NCI-H774 (cell line): ENCODE measurements at regions not wholly inside any gene's neighbourhood (a gene's known extent, or its start where the extent isn't known, plus 50 kb on each side); places are given as distances from the start of the nearest gene placed in this dataset.

Source experiments
- DNase-seq: peaks from one replicate; lab custom pipeline; 2025; lab: John Stamatoyannopoulos, UW

DNA sequence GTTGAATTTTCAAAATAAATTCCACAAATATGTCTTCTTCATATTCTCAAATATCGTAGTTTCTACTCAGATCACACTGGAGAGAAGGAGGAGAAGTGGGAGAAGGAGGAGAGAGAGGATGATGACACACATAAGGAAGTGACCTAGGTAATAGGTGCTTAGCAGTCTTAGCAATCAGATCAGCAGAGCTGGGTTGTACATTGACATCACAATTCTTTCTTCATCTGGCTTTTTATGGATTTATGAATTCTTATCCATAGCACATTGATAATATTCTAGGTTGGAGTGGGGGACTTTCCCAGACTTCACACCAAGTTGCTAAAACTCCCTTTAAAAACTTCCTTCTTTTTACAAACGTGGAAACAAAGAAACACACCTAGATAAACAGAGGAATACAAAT is 86.9 kb downstream of the FGF9 start:
- no peak for DNase-seq

DNA sequence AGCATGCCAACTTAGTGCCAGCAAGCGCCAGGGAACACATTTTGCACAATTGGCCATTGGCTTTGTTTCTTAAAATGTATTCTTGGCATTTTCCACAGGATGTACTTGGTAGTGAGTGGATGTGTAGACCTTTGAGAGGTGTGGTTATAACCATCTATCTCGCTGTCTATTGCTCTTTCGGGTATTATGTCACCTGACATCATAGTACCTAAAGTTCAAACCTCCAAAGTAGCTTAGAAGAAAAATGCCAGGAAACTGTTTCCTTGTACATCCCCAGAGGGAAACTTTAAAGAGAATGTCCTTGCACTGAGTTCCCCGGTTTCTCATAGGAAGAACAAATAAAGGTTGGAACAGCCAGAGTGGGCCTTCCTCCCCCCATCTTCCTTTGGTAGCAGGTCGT is 87.6 kb downstream of the FGF9 start:
- DNase-seq, result no peak

DNA sequence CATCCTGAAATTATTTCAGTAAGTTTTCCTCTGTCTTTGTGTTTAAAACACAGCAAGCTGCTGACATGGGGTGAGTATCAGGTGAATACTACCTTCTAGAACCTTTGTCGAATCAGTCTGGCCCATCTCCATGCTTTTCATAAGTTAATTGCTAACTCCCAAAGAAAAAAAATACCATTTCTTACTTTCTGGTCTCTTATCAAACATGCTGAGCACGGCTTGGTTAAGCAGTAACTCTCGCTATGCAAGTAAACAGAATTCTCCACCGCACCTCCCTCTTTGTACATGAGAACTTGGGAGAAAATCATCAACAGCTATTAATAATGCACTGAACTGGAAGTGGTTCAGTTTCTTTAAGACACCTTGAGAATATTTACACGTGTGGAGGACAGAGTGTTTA is 88.6 kb downstream of the FGF9 start:
- no peak for DNase-seq

DNA sequence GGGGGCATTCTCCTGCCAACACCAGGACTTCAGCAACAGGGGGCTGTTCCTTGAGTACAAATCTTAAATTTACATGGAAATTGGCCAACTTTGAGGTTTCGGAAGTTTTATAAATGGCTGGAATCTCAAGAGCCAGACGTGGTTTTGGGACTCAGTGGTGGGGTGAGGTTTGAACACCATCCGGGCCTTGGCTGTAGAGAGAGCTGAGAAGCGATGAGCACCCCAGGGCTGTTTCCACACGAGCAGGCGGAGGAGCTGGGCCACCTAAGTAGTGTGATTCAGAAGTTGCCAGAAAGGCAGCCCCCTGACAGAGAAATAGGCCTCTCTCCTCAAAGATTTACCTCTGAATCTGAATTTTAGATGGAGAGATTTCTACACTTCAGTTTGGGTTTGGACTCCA is 89.0 kb downstream of the FGF9 start:
- no peak for DNase-seq

DNA sequence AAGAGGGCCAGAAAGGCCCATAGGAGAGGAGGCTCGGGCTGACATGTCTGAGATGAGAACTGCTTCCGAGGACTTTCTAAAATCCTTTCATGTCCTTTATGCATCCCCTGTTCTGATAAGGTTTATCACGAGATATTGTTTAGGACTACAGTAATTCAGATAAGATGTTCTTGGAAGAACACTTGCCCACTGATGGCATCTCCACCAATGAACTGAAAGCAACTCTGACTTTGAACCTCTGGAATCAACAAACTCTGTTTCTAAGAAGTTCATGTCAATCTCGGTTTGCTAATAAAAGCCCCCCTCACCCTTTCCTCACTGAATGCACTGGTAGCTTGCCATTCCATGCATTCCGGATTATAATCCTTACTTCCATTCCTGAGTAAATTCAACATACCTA is 90.9 kb downstream of the FGF9 start:
- no peak for DNase-seq

DNA sequence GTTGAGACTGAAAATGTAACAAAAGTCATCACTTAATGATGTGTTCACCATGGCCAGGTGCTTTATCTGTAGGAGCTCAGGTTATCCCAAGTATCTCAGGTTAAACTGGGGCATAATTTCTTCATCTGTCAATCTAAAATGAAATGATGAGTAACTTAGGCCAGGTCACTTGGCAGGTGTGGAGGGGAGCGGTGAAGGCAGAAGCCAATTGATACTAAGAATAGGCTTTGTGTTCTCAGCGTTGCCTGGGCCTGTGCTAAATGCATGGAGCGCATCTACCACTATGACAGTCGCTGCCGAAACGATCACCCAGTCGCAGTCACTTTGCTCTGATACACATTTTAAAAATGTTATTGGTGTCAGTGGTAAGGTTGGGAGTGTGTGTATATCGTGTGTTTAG is 91.6 kb downstream of the FGF9 start:
- DNase-seq, result no peak

DNA sequence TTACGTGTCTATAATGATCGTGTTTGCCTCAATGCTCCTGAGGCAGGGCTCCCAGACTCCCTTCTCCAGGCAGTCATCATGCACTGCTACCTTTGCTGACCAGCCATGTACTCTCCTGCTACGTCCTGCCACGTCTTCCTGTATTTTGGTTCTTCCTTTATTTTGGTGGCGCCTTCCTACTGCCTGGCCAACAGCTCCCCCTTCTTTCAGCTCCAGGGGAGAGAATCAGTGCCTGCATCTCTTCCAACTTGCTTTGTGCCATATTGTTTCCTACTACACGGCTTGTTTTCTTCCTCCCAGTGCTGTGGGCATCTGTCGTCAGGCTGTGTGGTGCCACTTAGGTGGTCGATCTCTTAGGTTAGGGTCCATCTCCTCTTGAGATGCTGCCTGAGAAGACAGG is 96.2 kb downstream of the FGF9 start:
- no peak for DNase-seq

DNA sequence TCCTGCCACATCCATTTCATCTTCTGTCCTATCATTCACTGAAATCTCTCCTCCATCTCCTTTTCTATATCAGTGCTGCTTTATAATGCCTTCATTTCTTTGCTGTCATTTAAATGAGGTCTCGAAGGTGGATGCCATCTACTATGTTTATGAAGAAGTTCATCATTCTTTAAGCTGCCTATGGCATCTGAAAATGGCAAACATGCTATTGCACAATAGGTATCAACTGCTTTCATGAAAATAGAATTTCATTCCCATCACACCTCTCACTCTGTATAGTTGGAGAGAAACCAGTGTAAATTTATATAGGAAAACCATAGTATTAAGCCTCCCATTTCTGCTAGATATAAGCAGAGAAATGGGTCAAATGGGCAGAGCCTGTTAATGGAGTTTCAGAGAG is 100.2 kb downstream of the FGF9 start:
- no peak for DNase-seq

DNA sequence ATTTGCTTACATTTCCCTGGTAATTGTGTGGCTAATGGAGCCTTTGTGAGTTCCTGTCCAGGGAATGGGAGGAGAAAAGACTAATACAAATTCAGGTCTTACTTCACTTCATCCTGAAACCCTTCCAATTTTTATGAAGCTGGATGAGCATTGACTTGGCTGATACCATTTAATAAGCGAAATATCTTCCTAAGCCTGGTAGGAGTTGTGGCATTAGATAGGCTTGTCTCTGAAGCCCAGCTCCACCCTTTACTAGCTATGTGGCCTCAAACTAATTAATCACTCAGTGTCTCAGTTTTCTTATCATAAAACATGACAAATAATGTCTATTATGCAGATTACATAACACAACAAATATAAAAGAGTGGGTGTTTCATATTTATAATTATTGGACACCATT is 106.3 kb downstream of the FGF9 start:
- DNase-seq, result no peak

DNA sequence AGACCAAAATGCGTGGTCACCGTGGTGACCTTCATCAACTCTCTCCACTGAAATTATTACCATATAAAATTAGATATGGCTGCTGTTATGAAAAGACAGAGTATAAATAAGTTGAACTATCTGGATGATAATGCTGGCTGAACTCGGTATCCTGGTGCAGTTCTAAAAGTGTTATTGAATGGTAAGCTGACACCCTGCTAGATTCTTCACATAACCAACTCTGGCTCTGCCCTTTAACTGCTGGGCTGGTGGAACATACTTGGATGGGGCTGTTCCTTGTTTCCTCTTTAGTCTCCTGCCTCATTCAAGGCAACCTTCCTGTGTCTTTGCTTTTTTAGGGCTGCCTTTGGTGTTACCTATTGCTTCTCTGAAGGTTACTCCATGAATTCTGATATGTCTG is 106.9 kb downstream of the FGF9 start:
- DNase-seq, result no peak

DNA sequence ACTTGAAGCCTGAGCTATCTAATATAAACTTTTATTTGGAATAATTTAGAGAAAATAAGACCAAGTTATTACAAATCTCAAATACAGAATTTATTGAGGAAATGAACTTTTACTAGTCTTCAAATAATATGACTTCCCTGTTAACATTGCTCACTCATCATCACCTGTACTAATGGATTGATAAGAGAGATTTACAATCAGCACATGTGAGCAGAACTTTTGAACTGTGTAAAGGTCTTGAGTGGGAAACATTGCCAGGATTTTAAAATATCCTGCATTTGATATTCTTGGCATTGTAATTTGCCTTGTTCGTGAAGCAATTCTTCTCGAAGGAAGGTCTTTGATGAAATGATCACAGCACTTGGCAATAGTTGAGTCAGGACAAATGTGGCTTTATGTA is 111.9 kb downstream of the FGF9 start:
- DNase-seq, result no peak

DNA sequence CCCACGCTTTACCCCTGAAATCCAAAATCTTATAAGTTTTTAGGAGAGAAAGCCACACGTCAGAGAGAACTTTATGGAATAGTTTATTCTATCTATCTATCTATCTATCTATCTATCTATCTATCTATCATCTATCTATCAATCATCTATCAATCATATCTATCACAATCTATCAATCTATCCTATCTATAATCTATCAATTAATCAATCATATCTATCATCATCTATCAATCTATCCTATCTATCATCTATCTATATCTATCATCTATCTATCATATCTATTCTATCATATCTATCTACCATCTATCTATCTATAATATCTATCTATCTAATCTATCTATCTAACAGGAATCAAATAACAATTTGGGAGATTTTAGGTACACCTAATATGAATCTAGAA is 115.1 kb downstream of the FGF9 start:
- no peak for DNase-seq

DNA sequence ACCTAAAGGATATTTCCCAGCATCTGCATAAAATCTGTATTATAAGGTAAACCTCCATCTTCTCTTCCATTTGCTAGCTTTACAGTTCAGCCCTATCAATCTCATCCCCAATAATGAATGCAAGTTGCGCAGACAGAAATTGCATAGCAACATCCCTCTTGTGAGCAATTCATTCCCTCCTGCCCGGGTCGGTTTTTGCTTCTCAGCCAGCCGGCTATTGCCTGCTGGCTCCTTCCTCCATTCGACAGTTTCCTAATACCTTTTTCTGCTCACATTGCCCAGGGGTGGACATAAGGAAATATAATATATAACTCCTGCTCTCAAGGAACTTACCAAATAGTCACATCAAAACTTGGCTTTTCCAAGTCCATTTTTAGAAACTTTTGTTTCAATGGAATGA is 125.2 kb downstream of the FGF9 start:
- DNase-seq, result no peak

DNA sequence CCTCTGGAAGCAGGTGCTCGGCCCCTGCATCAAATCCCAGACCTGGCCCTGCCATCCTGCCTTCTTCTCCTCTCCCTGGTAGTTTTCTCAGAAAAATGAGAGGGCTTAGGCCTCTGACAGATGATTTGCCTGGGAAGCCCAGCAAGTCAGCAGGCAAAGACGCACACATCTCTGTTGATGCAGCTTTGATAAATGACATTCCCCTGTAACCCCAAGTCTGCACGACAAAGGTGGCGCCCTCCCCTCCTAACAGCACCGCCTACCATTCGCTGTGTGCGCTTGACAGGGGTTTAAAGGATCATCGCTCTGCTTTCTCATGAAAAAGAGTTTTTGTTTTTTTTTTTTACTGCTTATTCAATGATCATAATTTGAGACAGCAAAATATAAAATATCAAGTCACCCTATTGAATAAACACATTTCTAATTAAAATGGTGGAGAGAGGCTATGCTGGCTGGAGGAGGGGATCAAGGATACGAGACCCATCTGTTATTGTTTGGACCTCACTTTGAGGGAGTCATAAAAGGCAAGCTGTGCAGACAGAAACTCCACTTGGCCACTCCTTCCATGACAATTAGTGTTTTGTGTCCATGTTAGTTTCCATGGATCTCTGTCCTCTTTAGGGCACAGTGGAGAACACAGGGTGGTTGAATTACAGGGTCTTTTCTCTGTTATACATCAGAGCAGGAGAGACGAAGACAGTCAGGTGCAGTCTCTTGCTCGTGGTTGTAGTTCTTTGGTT is 126.1 kb downstream of the FGF9 start:
- DNase-seq, result no peak

DNA sequence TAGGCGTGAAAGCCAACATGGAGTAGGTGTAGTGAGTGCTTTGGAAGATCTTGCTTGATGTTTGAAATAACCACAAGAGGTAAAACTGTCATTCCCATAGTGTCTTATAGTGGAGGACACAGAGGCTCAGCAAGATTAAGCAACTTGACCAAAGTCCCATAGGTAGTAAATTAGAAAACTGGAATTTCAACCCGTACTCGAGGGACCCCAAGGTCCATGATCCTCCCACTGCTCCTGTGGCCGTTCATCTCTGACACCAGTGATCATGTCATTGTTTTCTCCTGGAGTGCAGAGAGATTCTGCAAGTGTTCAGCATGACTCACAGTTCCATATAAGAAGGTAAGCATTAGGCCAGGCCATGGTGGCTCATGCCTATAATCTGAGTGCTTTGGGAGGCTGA is 126.9 kb downstream of the FGF9 start:
- no peak for DNase-seq

DNA sequence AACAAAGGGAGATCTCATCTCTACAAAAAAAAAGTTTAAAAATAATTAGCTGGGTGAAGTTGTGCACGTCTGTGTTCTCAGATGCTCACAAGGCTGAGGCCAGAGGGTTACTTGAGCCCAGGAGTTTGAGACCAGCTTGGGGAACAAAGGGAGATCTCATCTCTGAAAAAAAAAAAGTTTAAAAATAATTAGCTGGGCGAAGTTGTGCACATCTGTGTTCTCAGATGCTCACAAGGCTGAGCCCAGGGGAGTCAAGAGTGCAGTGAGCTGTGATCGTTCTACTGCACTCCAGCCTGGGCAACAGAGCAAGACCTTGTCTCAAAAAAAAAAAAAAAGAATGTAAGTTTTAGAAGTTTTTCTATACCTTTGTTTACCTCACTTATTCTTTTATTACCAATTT is 127.3 kb downstream of the FGF9 start:
- no peak for DNase-seq

DNA sequence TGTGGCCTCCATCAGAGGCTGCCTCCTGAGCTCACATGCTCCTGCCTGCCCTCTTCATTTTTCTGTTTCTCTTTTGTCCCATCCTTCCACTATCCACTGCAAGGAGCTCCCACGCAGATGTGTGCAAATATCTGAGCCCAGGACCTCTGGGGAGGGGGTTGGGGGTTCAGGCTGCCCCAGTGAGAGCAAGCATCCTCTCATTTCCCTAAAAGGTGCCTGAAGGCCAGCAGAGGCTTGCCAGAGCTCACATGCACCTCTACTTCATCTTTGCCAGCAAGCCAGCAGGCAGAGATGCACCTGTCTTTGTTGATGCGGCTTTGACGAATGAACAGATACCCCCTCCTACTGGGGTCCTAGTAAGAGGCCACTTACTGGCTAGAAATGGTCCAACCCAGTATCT is 128.8 kb downstream of the FGF9 start:
- no peak for DNase-seq

DNA sequence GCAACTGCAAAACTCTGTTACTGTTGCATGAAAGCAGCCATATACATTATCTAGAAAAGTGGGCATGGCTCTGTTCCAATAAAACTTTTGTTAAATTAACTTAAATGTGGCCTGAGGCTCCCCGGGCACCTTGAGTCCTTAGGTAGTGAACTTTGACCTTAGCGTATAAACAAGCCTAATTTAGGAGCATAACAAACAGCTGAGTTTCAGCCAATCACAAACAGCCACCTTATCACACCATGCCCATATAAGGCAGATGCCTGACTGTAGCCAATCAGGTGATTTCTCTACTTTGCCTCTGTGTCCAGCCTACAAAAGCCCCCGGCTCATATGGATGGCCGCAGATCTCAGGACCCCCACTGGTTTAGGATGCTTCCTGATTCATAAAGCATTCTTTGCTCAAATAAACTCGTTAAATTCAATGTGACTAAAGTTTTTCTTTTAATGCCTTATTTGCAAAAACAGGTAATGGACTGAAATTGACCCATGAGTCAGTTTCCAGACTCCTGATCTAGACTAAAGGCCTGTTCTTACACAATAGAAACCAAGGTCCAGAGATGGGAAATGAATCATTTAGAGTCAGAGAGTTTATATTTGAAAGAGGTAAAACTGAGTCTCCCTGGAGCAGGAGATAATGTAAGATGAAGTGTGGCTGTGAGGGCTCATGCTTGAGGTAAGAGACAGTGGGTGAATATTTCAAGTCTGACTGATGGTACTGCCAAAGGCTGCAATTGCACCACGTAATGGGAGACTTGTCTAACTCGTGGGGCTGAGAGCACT is 130.2 kb downstream of the FGF9 start:
- DNase-seq, result no peak

DNA sequence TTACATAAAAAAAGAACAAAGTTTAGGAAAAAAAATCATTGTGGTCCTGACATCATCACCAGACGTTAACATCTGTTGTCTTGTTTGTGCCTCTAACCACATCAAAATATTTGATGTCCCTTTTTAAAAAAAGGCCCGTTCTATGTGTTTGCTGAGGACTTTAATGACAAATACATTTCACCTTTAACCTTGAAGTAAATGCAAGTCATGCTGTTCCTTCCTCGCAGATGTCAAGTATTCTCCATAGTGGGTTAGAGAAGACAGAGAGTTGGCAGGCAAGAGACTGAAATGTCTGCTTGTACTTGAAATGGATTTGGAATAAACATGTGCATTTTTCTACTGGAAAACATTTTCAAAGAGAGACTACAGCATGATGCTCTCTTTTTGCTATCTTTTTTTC is 134.9 kb downstream of the FGF9 start:
- no peak for DNase-seq

DNA sequence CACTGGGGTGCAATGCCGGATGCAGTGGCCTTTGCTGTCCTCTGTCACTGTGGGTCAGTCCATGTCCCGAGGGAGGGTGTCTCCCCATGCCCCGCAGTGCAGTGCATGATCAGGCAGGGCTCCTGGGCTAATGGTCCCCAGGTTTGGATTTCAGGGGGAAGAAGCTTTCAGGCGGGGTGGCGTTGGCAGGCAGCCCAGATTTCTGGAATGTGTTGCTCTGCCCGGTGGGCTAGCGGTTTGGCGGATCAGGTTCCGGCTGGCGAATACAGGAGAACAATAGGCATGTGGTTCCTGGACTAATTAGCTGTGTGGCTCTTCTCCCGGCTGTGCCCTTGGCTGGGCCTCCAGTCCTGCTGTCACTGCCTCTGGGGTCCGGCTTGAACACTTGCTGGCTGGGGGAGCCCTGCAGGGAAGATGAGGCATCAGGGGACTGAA is 141.3 kb downstream of the FGF9 start:
- no peak for DNase-seq

DNA sequence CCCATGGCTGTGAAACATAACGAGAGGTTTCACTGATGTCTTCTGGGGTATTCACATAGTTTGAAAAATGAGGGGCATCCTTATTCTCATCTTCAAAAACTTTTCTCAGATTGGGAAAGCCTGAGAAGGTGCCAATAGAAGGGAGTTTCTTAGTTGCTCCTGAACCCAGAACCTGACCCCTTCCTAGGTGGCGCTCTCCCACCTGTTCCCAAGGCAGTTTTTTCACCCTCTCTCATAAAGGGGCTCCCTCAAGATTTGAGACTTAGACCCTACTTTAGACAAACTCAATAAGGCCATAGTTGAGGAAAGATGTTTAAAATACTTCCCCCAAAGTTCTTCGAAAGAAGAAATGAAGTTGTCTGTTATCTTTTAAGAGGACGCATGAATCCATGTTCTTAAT is 142.2 kb downstream of the FGF9 start:
- no peak for DNase-seq

DNA sequence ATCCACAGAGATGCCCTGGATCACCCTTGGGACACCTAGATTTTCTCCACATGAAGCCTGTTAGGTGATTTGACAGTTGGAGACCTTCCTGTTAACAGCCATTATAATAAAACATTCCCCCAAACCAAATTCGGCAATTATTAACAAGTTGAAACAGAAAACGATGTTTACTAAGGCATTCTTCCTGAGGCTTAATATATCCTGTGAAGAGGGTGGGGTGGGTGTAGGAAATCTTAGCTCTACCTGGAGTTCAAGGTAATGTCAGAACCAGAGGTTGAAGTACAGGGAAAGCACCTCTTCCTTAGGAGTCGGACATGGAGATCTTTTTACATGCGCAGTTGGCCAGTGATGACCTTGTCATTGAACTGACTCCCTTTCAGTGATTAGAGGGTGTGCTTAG is 143.0 kb downstream of the FGF9 start:
- DNase-seq, result no peak

DNA sequence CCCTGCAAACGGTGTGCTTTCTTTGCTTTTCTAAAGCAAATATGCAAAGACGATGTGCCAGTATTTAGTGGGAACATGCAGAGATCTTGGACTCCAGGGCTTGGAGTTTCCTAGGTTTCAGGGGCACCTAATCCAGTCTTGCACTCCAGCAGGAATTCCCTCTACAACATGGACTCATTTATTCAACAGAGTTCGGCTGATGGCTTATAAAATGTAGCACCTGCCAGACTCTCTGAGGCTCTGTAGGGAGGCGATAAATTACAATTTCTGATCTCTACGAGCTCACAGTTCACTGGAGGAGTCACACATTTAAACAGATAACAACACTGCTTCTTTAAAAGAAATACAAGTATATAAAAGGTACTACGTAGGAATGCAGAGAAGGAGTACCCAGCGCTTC is 143.7 kb downstream of the FGF9 start:
- DNase-seq, result no peak

DNA sequence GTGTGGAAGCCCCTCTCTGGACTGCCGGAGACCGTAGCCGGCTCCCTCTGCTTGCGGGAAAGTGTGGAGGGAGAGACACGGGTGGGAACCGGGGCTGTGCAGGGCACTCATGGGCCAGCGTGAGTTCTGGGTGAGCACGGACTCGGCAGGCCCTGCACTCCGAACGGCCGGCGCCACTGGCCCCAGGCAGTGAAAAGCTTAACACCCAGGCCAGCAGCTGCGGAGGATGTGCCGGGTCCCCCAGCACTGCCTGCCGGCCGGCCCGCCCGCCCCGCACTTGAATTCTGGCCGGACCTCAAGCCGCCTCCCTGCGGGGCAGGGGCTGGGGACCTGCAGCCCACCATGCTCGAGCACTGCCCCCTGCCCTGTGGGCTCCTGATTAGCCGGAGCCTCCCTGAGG is 147.0 kb downstream of the FGF9 start:
- DNase-seq, result no peak
